Muscle of leg (tissue), 3 donors: ENCODE measurements at regions not wholly inside any gene's neighbourhood (a gene's known extent, or its start where the extent isn't known, plus 50 kb on each side); places are given as distances from the start of the nearest gene placed in this dataset.

Experiments
- DNase-seq: peaks from one replicate; pipeline ENCODE4 v3.0.0; 2013
- H3K27ac ChIP-seq: one replicate; pipeline ENCODE4 v1.5.1; 2013; ENCODE audit warnings: mild to moderate bottlenecking, low read length, control low read depth
- H3K27me3 ChIP-seq: one replicate; pipeline ENCODE4 v1.6.1; 2013; ENCODE audit warnings: low read length; ENCODE audit not compliant: control insufficient read depth, insufficient read depth
- H3K36me3 ChIP-seq: one replicate; pipeline ENCODE4 v1.6.1; 2013; ENCODE audit warnings: low read length; ENCODE audit not compliant: control insufficient read depth, insufficient read depth
- H3K4me1 ChIP-seq: one replicate; pipeline ENCODE4 v1.6.1; 2013; ENCODE audit warnings: low read length; ENCODE audit not compliant: control insufficient read depth, insufficient read depth
- H3K4me3 ChIP-seq: one replicate; pipeline ENCODE4 v1.5.1; 2013; ENCODE audit warnings: low read length, control low read depth
- H3K9me3 ChIP-seq: replicated peaks from 2 replicates; pipeline ENCODE4 v1.6.1; 2013; ENCODE audit warnings: low read depth, low read length; ENCODE audit not compliant: control insufficient read depth
- WGBS: methylation state at CpG from one replicate; pipeline ENCODE4 v1.1.5; 2013; ENCODE audit warnings: missing lambda C conversion rate; ENCODE audit not compliant: insufficient coverage; 5-methylcytosine and 5-hydroxymethylcytosine counted together

GRCh38 chr1:195948123-195948895, 659.9 kb downstream of the KCNT2 start:
- Histone ChIP-seq H3K4me3 (no peak overlapping the region), H3K27me3 (no peaks in the 10 kb centered on the region), H3K36me3 (no peaks in the 10 kb centered on the region), H3K9me3 (no peaks in the 10 kb centered on the region), H3K4me1 (no peaks in the 10 kb centered on the region), H3K27ac (no peak overlapping the region)
- WGBS: 92% methylated on average over 17 of the region's 22 CpGs
- DNase-seq: no peak

GRCh38 chr1:195946500-195946899, 661.7 kb downstream of the KCNT2 start:
- Histone ChIP-seq H3K27ac (no peak overlapping the region), H3K4me1 (no peaks in the 10 kb centered on the region), H3K27me3 (no peaks in the 10 kb centered on the region), H3K9me3 (no peaks in the 10 kb centered on the region), H3K4me3 (no peak overlapping the region), H3K36me3 (no peaks in the 10 kb centered on the region)
- DNase-seq: no peak
- 100% methylated on average over 2 of the region's 4 CpGs for WGBS

DNA sequence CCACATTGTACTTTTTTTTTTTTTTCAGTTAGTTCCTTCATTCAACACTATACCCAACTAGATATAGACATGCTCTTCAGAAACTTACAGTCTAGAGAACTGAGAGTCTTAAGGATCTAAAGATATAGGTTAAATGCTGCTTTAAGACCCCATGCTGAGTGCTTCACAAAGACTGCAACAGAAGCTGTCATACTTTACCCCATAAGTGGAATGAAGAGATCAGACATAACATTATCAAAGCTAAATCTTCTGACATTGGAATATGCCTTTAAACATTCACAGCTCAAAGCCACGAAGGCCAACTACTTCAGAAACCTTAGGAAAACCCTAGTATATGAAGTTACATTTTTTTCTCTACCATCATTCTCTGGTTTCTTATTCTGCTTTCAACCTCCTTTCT, 666.4 kb downstream of the KCNT2 start:
- H3K27ac ChIP-seq: no peak overlapping the region
- no peaks in the 10 kb centered on the region for H3K9me3 ChIP-seq
- H3K36me3 ChIP-seq: no peaks in the 10 kb centered on the region
- no peaks in the 10 kb centered on the region for H3K27me3 ChIP-seq
- DNase-seq: no peak
- WGBS: no CpG with 5 or more reads among the region's 1 CpG
- no peaks in the 10 kb centered on the region for H3K4me1 ChIP-seq
- no peak overlapping the region for H3K4me3 ChIP-seq

GRCh38 chr1:195941314-195941713, 666.9 kb downstream of the KCNT2 start:
- no peak overlapping the region for H3K27ac ChIP-seq
- no peaks in the 10 kb centered on the region for H3K36me3 ChIP-seq
- WGBS: 88% methylated on average over 1 of the region's 1 CpG
- no peaks in the 10 kb centered on the region for H3K27me3 ChIP-seq
- no peak overlapping the region for H3K4me3 ChIP-seq
- H3K4me1 ChIP-seq: no peaks in the 10 kb centered on the region
- no peaks in the 10 kb centered on the region for H3K9me3 ChIP-seq
- no peak for DNase-seq

DNA sequence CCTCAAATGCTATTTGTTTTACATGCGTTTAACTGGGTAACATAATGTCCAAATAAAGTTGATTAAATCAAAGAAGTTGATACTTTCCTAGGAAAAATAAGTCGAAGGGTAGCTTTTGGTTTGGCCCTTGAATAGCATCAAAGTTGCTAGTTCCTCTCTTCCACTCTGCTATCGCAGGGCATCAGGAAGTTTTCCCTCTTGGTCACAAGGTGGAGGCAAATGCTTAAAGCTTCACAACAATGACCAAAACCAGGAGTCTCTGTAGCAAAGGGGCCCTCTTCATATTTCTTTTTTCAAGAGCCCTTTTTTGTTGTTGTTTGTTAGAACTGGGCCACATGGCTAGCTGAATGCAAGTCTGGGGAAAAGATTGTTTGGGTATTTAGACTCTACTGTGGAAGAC, 668.4 kb downstream of the KCNT2 start:
- Histone ChIP-seq H3K4me1 (no peaks in the 10 kb centered on the region), H3K36me3 (no peaks in the 10 kb centered on the region), H3K27me3 (no peaks in the 10 kb centered on the region), H3K4me3 (no peak overlapping the region), H3K27ac (no peak overlapping the region), H3K9me3 (no peaks in the 10 kb centered on the region)
- no peak for DNase-seq
- WGBS: 60% methylated on average over 1 of the region's 3 CpGs

DNA sequence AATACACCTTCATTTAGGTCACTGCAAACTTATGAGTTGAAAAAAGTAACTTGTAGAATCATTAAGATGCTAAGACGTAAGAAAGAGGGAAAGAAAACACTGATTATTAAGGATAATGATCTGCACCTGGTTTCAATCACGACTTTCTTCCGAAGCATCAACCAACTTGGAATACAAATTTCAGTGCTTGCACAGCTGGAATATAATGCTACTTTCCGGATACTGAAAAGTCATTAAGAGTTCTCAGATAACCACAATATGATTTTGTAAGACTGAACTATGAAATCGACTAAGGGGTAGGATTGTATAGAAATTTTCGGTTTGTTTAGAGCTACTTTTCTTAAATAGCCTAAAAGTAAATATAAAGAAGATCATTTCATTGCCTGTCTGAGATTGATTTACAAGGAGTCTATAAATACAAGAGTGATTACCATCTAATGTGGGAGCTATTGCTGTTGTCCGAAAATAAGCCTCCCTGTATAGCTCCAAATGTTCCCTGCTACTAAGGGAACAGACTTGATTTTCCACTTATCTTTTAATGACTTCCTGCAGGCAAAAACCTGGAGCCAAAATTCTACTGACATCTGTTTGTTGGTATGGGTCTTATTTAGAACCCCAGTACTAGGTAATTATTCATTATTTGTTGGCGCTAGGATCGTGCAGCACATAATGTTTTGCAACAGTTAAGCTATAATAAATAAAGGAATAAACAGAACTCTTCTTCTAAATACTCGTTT, 673.3 kb downstream of the KCNT2 start:
- DNase-seq: peak; percentile 93
- H3K4me1 ChIP-seq: no peaks in the 10 kb centered on the region
- no CpG with 5 or more reads among the region's 10 CpGs for WGBS
- H3K27me3 ChIP-seq: no peaks in the 10 kb centered on the region
- H3K4me3 ChIP-seq: no peak overlapping the region
- no peaks in the 10 kb centered on the region for H3K36me3 ChIP-seq
- peak overlapping the region; percentile 42 for H3K27ac ChIP-seq
- no peaks in the 10 kb centered on the region for H3K9me3 ChIP-seq

- H3K4me3 ChIP-seq: no peak overlapping the region
- no peak overlapping the region for H3K27ac ChIP-seq
- no peaks in the 10 kb centered on the region for H3K4me1 ChIP-seq
- WGBS: no CpG with 5 or more reads among the region's 1 CpG
- H3K36me3 ChIP-seq: no peaks in the 10 kb centered on the region
- no peaks in the 10 kb centered on the region for H3K9me3 ChIP-seq
- no peaks in the 10 kb centered on the region for H3K27me3 ChIP-seq
- DNase-seq: peak; percentile 78
Measured at GRCh38 chr1:195933835-195934234, 674.4 kb downstream of the KCNT2 start.

- DNase-seq: no peak
- no peak overlapping the region for H3K27ac ChIP-seq
- H3K4me3 ChIP-seq: no peak overlapping the region
- H3K27me3 ChIP-seq: no peaks in the 10 kb centered on the region
- H3K9me3 ChIP-seq: no peaks in the 10 kb centered on the region
- H3K4me1 ChIP-seq: no peaks in the 10 kb centered on the region
- WGBS: no CpG with 5 or more reads among the region's 1 CpG
- no peaks in the 10 kb centered on the region for H3K36me3 ChIP-seq
Measured at GRCh38 chr1:195915826-195916225, 692.4 kb downstream of the KCNT2 start.

DNA sequence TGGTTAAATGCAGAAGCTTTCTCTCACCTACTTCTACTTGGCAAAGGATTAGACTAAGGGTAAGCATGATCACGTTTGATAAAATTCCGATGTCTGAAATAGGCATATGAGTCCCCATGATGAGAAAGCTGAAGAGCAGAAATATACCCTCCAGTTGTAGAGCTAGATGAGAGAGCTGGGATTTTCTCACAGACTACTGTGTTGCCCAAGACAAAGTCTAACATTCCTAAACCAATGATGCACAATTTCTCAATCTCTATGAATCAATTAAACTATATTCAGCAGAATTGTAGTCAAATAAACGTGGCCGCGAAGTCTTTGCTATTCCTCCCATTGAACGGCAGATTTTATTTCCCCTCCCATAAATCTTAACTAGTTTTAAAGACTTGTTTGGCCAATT, 699.2 kb downstream of the KCNT2 start:
- H3K27ac ChIP-seq: no peak overlapping the region
- H3K4me3 ChIP-seq: no peak overlapping the region
- H3K36me3 ChIP-seq: no peaks in the 10 kb centered on the region
- DNase-seq: no peak
- no peaks in the 10 kb centered on the region for H3K27me3 ChIP-seq
- no peaks in the 10 kb centered on the region for H3K4me1 ChIP-seq
- no peaks in the 10 kb centered on the region for H3K9me3 ChIP-seq
- no CpG with 5 or more reads among the region's 6 CpGs for WGBS

GRCh38 chr1:195908121-195908520, 700.1 kb downstream of the KCNT2 start:
- Histone ChIP-seq H3K4me3 (no peak overlapping the region), H3K4me1 (no peaks in the 10 kb centered on the region), H3K27me3 (no peaks in the 10 kb centered on the region), H3K27ac (no peak overlapping the region), H3K9me3 (no peaks in the 10 kb centered on the region), H3K36me3 (no peaks in the 10 kb centered on the region)
- DNase-seq: no peak
- no CpG with 5 or more reads among the region's 1 CpG for WGBS
